HG02678 (cell line): ENCODE measurements at regions not wholly inside any gene's neighbourhood (a gene's known extent, or its start where the extent isn't known, plus 50 kb on each side); places are given as distances from the start of the nearest gene placed in this dataset.
"Not testable (repeated sequence)": the region's sequence is repeated elsewhere in the genome, so short reads cannot be mapped to it uniquely, and the experiment has no call there.

Experiments
- ATAC-seq: cut with Tn5 transposase; IDR thresholded peaks from one replicate; pipeline ENCODE4 v1.9.1; 2021; ENCODE audit warnings: mild to moderate bottlenecking, moderate library complexity; ENCODE audit not compliant: unreplicated experiment

DNA sequence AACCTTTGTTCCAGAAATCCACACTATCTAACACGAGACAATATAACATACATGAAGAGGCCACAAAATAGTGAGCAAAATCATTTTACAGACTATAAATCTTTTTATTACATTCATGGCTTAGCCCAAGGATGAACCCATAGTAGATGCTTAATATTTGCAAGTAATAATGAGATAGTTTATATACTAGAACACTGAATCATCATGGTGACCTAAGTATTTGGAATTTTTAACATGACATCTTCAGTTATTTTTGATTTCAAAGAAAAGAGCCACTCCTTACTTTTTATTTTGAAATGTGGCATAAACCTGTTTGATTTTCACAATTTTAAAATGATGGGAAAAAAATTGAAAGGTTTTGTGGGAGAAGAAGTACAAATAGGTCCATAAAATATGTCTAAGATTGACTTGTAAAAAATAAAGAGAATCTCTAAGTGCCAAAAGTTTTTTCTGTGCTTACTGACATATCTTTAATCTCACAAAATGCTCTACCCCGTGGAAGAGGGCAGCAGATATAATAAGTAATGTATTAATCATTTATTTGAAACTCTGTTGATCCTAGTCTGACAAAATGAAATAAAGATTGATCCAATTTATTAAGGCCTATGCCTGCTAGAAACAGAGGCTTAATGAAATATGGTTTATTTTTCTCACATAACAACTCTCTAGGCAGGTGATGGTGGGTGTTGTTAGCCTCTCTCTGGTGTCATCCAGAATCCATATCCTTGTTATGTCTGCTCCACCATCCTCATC lies 224.5 kb upstream of the CENPE start:
- ATAC-seq = no peak

DNA sequence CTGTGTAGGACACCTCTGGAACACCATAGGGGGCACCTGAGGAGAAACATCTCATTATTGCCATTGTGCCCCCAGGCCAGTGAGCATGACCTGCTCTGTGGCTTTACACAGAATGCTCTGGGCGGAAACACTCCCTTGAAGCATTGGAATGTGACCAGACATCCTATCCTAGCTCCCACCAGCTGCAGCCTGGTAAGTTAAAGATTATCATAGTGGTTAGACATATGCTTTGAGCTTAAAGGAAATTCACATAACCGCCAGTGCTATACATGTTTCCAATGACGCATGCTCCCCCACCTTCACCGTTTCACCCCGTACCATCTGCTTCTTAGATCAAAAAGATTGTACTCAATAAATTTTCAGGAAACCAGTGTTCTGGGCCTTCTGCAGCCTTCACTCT lies 217.7 kb upstream of the CENPE start:
- ATAC-seq = no peak

- ATAC-seq = not testable (repeated sequence)
Measured at GRCh38 chr4:103412646-103413045, 214.5 kb upstream of the CENPE start.

DNA sequence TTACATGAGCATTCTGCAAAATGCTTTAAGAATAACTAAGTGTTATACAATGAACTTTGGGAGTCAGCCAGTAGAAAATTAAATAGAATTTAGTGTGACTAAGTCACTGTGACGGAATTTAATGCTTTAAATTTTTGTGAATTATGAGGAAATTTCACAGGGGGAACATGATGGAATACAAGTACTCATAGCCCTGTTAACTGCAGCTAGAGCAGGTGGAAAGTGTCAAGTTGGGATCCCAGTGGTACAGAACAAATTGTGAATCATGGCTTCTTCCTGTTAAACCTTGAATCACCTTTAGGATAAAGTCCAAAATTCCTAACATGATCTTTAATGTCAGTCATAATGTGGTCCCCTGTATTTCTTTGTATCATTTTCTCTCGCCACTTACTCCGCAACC lies 212.2 kb upstream of the CENPE start:
- ATAC-seq = no peak

- peak; percentile 53 for ATAC-seq
Measured at GRCh38 chr4:103405415-103405814, 207.3 kb upstream of the CENPE start.

GRCh38 chr4:103403619-103404018 lies 205.5 kb upstream of the CENPE start:
- ATAC-seq = no peak

- ATAC-seq = no peak
Measured at GRCh38 chr4:103402198-103402597, 204.1 kb upstream of the CENPE start.

DNA sequence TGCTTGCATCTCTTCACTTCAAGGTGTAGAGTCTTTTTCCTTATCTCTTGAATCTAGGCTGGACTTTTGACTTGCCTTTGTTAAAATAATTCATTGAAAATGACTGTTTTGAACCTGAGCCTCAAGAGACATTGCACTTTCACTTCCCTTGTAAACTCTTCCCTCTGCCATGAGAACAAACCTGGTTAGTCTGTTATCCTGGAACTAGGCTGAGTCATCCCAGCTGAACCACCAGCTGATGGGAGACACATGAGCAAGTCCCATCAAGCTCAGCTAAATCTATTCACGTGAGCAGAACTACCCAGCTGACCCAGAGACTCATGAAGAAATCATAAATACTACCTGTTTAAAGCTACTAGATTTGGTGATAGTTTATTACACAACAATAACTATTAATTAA lies 202.3 kb upstream of the CENPE start:
- peak; percentile 45 for ATAC-seq

- no peak for ATAC-seq
Measured at GRCh38 chr4:103397541-103397940, 199.4 kb upstream of the CENPE start.

GRCh38 chr4:103387508-103388011 lies 189.4 kb upstream of the CENPE start:
- not testable (repeated sequence) for ATAC-seq

DNA sequence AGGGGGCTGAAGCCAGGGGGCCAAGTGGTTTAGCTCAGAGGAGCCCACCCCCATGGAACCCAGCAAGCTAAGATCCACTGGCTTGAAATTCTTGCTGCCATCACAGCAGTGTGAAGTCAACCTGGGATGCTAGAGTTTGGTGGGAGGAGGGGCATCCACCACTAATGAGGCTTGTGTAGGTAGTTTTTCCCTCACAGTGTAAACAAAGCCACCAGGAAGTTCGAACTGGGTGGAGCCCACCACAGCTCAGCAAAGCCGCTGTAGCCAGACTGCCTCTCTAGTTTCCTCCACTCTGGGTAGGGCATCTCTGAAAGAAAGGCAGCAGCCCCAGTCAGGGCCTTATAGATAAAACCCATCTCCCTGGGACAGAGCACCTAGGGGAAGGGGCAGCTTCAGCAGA lies 187.4 kb upstream of the CENPE start:
- not testable (repeated sequence) for ATAC-seq

DNA sequence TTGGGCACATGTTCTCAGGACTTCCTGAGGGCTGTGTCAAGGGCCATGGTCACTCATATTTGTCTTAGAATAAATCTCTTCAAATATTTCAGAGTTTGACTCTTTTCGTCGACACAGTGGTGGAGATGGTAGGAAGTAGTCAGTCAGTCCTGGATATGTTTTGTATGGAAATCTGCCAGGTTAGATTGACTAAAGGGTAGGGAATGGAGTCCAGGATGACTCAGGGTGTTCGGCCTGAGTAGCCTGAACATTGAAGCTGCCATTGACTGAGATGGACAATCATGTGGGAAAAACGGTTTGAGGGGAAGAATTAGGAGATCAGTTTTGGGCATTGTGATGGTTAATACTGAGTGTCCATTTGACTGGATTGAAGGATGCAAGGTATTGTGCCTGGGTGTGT lies 177.1 kb upstream of the CENPE start:
- no peak for ATAC-seq

DNA sequence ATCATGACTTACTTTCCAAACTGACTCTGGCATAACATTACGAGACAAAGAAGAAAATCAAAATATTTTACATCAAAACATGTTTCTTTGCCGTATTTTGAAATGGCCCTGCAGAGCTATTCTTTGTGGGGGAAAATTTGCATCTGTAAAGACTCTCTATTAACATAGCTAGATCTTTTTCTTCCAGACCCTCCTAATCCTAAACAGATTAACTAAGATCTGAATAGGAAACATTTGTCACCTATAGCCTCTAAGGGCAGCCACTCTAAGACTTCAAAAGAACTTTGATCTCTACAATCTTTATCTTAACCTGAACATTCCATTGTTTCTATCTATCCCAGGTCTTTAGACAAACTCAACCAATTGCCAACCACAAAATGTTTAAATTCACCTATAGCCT lies 176.6 kb upstream of the CENPE start:
- ATAC-seq = no peak

GRCh38 chr4:103374306-103374705 lies 176.2 kb upstream of the CENPE start:
- ATAC-seq = no peak

- no peak for ATAC-seq
Measured at GRCh38 chr4:103372002-103372558, 173.9 kb upstream of the CENPE start.

- no peak for ATAC-seq
Measured at GRCh38 chr4:103370336-103370735, 172.2 kb upstream of the CENPE start.

DNA sequence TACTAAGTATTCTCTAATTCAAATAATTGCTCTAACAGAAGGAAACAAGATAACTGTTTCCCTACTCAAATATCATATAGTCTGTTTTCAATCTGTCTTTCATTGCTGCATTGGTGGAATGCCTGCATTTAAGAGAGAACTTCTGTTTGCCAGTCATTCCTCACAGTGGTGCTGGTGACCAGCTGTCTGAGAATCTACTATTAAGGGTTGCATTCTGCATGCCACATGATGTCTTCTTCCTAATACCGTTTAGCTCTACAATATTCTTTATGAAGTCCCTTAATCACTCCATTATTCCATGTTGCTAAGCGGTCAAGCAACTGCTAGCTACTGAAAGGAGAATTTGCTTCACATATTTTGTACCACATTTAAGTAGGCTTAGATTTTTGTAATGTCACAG lies 167.1 kb upstream of the CENPE start:
- ATAC-seq = no peak

- ATAC-seq = no peak
Measured at GRCh38 chr4:103364083-103364482, 165.9 kb upstream of the CENPE start.

DNA sequence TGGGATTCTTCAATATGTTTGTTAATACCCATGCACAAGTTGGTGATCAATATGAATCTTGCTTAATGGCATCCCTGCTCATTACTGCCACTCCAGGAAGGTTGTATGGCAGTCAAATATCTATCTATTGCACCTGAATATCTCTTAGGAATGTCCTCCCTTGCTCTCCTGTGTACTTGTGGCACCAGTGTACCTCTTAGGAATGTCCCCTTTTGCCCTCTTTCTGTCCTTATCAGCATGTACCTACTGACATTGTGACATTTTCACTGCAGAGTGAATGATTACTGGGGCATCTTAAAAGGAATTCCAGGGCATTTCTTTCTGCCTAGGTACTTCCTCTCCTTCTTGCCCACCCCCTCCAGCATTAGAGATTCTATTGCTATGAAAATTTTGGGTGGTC lies 163.8 kb upstream of the CENPE start:
- ATAC-seq = no peak

- no peak for ATAC-seq
Measured at GRCh38 chr4:103359900-103360299, 161.8 kb upstream of the CENPE start.

DNA sequence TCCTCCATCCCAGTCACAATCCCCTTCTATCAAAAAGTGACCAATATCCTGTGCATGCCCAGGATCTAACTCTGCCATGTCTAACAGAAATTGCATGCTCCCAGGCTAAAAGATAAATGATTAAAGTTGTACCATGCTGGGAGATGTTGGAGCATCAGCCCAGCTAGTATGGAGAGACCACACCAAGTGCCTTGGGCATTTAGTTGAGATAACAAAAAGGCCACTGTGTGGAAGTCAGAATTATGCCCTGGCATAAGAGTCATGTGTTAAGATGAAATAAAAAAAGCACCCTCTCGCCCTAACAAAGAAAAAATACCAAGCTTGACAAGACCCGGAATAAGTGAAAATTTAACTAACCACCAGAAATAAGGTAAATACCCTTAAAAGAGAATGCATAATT lies 155.9 kb upstream of the CENPE start:
- no peak for ATAC-seq

- no peak for ATAC-seq
Measured at GRCh38 chr4:103329642-103330041, 131.5 kb upstream of the CENPE start.

- ATAC-seq = no peak
Measured at GRCh38 chr4:103324811-103325210, 126.7 kb upstream of the CENPE start.
